Left renal pelvis (tissue), 4 donors: ENCODE measurements at regions not wholly inside any gene's neighbourhood (a gene's known extent, or its start where the extent isn't known, plus 50 kb on each side); places are given as distances from the start of the nearest gene placed in this dataset.
"Not testable (repeated sequence)": the region's sequence is repeated elsewhere in the genome, so short reads cannot be mapped to it uniquely, and the experiment has no call there.

Experiments
- DNase-seq, 4 donors: peaks; one replicate each; pipeline ENCODE4 v3.0.0-alpha.2; 2013; ENCODE audit warnings: low read depth in 4 of 4, low spot score in 3 of 4

DNA sequence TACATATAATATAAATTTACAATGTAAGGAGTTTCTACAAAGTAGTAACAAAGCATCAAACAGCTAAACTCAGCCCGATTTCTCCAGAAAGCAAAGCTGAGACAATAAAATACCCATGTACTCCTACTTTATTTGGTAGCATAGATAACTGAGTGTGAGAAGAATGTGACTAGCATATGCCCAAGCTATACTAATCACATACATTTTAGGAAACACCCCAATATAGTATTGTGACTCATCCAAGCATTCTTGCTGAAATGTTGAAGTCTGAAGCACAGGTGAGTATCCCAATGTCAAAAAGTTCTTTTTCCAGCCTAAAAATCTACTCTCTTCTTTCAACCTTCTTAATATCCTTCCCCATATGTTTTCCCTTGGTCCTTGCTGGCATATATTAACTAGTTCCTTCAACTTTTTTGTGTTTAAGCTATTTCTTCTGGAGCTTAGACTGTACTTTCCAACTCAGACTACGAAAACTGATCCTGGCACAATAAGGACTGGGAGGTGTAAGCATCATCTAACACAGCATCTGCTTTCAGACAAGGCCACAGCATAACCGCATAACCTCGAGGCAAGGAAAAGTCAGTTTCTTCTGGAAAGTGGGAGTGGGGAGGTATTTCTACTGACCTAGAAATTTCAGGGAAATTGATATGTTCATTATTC is 163.0 kb upstream of the RNPC3 start:
- no peak for DNase-seq

DNA sequence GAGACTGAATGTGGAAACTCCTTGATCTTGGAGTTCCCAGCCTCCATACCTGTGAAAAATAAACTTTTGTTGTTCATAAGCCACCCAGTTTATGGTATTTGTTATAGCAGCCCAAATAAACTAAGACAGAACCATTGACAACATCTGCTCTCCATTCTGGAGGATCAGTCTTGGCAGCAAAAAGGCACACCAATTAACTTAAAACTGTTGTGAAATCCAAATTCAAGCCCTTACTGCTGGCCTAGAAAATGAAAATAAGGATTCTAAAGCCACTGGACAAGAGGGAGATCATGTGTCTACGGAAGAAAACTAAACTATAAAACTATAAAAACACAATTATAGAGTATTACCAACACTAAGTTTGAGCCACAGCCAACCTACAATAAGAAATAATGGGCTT is 172.1 kb upstream of the RNPC3 start:
- DNase-seq, result no peak

DNA sequence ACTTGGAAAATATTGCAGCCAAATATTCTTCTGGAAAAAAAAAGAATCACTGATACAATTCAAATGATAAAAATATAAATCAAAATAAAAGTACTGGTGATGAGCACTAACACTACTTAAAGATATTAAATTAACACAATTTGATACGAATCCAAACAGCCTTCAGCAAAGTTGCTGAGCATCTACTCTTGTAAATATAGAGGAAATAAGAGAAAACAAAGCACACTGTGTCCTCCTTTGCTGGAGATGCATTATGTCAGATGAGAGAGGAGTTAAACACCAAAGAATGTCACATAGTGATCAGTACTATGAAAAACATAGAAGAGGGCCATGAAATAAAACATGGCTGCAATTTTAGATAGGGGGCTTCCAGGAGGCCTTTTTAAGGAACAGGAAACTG is 177.4 kb upstream of the RNPC3 start:
- no peak for DNase-seq

DNA sequence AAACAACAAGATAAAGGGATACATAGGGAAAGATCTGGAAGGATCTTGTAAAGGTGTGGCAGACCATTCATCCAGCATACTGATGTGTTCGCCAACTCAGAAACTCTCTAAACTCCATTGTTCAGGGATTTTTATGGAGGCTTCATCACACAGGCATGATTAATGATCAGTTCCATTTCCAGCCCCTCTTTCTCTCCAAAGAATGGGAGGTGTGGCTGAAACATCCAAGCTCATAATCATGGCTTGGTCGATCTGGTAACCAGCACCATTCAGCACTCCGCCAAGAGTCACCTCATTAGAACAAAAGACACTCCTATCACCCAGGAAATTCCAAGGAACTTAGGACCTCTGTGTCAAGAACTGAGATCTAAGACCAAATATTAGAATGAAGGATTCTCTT is 180.6 kb upstream of the RNPC3 start:
- no peak for DNase-seq

DNA sequence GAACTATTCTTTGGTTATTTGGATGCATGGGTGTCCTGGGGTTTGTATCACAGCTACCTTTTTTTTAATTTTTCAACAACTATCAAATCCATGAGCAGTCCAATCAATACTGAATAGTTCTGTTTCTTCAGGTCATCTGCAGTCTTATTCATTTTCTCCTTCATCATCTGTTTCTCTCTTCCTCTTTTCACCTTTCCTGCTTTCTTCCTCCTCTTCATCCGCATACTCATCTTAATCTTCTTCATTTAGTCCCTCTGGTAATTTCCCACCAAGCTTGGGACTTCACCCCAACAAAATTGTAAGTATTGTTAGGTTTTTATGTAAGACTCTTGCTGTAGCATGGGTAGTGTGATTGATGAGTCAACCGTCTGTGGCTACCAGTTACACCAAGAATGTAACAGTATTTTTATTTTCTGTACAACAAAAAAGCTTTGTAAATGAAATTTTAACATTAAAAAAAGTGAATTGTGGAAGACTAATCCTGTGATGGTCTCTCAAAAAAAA is 184.1 kb upstream of the RNPC3 start:
- no peak for DNase-seq

DNA sequence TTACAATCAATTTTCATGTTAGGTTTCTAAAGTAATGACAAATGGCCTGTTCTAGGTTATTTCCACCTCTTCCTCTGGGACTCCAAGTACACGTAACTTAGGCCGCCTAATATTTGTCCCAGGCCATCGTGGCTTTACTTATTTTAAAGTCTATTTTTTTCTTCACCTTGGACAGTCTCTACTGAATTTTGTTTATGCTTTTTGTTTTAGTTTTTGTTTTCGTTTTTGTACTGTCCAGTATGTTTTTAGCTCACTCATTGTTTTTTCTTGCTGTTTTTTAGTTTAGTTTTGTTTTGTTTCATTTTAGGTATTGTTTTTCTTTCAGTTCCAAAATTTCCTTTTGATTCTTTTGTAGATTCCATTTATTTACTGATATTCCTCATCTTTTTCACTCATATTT is 187.7 kb upstream of the RNPC3 start:
- DNase-seq, result no peak

DNA sequence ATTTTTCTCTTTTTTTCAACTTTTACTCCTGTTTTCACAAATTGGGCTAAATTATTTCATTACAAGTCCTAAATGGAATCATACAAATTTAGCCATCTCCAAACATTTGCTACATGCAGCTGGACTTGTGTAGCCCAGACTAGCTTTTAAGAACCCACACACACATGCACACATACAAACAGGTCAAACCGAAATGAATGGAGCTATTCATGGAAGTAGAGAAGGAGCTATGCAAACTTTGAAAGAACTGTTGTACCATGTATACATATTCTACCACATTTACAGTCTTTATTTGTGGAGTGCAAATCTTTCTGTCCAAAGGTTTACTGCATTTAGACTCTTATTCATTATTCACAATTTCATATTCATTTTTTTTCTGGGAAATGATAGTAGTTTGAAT is 189.1 kb upstream of the RNPC3 start:
- no peak for DNase-seq

DNA sequence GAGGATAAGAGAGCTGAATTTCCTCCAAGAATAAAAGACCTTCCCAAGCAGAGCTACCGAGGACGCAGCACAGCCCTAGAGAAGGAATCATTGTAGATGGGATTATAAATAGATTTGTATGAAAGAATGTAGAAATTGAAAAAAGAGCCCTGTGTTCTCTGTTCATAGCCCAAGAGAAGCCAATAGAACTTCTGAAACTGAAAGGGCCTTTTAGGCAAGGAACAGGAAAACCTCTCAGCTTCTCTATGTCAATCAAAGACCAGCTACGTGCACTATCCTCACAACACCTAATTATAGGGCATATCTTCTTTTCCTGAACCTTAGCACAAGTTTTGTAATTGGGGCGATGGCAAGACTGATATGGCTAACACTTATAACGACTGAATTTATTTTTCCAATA is 192.4 kb upstream of the RNPC3 start:
- no peak for DNase-seq

DNA sequence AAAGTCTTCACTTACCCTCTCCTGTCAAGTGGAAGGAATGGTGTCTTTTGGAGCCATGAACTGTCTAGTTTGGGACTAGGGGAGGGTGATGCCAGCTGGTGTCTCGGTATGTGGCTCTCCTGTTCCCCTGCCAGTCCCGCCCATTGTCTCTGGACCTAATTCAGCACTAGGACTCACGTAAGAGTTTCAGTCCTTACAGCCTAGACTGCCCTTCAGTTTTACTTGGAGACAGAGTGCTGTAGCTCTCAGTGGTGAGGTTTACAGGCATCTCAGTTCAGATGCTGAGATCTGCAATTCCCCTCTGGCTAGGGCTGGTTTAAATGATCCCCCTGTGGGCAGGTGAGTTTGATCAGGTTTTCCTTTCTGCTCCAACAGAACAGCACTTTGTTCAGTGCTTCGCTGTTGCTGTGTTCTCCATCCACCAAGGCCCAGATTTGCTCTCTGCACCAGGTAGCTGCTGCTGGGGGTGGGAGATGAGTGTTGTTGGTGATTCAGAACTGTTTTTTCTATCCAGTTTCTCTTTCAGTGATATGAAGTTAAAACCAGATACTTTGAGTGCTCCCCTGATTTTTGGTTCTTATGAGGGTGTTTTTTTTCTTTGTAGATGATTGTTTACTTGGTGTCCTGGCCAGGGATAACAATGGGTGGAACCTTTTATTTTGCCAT is 198.3 kb upstream of the RNPC3 start:
- no peak for DNase-seq

DNA sequence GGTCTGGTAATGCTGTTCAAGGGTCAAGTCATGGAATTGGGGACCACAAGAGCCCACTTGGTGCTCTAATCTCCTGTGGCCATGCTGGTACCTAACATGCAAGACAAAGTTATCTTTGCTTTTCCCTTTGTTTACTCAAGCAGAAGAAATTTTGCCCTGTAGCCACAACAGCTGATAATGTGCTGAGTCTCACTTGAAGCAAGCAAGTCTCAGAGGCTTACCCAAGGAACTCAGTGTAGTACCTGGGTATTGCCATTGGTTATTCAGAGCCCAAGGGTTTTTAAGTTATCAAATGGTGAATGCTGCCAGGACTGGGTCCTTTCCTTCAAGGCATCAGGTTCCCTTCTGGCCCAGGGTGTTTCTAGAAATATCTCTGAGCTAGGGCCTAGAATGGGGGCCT is 198.9 kb upstream of the RNPC3 start:
- DNase-seq, result no peak

DNA sequence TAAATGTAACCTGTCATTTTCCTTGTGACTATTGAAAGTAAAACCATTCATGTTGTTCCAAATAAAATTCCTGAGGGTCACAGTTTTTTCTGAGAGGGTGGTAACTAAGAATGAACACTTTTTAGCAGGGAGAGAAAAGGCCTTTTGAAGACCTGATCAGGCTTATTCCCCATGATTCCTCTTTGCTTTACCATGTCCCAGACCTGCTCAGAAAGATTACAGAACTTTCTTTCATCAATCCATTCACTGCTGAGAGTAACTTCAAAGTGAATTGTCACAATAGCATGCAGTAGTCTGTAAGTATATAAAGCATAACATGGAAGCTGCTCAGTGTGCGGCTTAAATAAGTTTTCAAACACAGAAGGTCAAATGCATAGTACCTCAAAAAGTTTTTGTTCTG is 201.5 kb upstream of the COL11A1 start:
- DNase-seq, result no peak

DNA sequence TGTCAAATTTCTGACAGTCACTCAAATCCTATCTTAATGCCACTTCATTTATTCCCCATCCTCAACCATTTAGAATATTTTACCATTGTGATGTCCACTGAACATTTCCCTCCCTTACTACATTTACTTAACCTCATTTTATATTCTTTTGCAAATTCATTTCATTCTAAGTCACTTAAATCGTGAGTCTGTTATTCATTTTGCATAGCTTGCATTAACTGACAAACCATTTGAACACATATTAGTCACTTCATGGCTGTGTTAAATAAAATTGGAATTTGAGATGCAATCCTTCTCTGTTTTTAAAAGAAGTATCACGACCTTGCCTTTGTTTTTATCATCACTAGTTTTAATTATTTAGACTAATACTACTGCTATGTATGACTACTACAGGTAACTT is 199.4 kb upstream of the COL11A1 start:
- DNase-seq, result no peak

DNA sequence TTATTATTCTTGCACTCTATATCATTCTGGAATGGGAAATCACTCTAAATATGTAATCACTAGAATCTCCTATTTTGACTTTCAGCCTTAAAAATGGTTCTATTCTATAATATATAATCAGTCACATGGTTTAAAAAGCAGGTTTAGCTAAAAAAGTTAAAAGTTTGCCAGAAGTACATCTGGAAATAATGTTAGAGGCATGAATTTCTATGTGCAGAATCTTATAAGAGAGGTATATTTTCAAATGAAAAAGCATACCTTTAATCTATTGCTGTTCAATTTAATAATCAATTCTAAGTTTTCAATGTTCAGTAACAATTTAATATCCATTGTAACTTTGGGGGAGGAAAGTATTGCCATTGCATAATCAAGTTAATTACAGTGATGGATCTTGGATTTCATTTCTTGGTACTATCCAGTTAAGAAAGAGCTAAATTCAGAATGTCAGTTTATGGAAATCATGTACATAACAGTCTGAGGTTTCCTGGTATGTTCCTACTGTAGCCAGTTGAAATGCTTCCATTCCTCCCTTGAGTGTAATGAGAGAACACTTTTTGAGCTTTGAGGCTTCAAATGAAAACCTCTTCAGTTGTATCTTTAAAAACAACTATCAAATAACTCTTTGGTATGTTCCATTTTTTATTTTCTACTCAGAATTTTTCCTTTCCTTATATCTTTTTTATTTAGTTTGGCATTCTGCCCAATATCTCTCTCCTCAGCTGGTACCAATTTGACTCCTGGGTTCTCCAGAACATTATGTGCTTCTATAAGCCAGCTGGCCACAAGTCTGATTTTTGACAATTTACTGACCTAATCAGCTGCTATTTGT is 175.7 kb upstream of the COL11A1 start:
- DNase-seq, result no peak

DNA sequence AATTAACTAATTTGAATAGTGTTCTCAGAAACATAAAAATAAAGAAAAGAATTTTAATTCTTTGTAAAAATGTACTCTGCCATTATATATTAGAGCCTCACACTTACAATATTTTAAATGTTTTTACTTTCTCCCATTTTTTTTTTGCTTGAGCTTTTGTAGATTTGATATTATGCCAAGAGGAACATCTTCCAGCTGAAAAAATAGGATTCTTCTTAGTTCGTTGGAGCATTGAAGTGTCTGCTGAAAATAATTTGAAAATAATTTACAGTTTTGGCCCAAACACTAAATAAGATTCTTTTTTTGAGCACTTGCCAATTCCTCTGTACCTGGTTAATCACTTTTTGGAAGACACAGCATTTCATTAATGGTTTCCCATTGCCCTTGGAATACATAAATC is 175.0 kb upstream of the COL11A1 start:
- no peak for DNase-seq

DNA sequence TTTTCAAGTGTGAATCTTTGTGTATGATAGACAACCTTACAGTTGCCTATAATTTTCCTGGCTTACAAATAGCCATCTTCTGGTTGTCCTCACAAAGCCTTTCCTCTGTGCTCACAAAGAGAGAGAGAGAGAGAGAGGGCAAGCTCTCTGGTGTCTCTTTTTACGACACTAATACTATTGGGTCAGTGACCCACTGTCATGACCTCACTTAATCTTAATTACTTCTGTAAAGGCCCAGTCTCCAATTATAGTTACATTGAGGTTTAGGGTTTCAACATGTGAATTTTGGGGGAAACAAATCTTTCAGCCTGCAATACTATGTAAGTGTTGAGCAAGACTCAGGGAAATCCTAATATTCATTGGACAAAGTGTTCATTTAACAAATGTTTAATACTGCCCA is 167.4 kb upstream of the COL11A1 start:
- no peak for DNase-seq

DNA sequence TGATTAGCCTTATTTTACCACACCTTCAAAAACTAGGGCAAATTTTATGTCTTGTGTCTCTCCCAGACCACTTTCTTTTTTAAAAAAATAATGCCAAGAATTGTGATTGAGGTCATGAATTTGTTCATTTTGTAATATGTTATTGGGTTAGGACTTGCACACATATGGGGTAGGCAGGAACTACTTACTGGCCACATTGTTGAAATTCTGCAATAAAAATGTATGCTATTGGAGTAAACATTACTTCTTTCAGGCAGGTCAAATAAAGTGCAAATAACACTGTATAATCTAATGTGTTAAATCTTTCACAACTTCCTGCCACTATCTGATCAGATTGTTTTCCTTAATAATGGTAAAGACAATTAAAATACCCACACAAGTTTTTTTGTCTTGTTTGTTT is 166.6 kb upstream of the COL11A1 start:
- DNase-seq, result no peak

DNA sequence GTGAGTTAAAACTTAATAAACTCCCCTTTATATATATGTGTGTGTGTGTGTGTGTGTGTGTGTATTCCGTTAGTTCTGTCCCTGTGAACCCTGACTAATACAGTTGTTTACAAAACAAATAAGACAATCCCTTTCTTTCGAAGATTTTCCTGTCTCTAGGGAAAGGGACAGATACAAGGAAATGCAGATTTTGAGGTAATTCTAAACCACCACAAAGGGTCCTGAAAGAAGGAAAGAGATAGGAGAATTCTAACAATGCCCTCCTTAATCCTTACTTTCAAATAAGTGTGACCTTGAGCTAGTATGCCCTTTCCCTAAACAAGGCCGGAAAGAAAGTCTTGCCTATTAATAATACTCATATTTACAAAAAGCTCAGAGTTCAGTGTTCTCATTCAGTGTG is 164.8 kb upstream of the COL11A1 start:
- DNase-seq, result no peak

DNA sequence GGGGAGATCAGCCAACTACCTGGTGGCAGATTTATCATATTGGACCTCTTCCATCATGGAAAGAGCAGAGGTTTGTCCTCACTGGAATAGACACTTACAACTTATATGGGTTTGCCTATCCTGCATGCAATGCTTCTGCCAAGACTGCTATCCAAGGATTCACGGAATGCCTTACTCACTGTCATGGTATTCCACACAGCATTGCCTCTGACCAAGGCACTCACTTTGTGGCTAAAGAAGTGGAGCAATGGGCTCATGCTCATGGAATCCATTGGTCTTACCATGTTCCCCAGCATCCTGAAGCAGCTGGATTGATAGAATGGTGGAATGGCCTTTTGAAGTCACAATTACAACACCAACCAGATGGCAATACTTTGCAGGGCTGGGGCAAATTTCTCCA is 163.1 kb upstream of the COL11A1 start:
- DNase-seq, result not testable (repeated sequence)

DNA sequence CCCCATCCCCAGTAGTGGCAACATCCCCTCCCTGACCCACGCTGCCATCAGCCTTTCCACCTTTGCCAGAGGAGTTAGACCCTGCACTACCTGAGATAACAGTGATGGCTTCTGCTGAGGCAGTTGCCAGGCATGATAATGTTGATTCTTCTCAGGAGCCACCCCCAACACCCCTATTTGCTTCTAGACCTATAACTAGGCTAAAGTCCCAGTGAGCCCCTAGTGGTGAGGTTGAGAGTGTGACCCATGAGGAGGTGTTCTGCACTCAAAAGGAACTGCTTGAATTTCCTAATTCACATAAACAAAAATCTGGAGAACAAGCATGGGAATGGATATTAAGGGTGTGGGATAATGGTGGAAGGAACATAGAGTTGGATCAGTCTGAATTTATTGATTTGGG is 159.6 kb upstream of the COL11A1 start:
- no peak for DNase-seq

DNA sequence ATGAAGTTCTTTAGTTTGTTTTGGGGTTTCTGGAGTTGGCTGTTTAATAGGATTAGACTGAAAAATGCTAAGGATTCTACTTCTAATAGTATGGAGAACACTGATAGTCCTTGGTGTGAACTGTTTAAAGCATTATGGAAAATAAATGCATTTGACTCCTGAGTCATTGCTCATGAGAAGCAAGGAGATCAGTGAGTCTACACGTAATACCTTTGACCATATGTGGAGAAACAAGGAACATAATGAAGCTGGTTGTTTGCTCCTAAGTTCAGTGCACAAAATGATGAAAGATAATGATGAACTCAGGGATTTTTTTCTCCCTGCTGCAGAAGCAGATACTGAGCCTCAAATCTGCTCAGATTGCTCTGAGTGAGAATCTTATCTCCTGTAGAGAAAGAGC is 158.9 kb upstream of the COL11A1 start:
- no peak for DNase-seq

DNA sequence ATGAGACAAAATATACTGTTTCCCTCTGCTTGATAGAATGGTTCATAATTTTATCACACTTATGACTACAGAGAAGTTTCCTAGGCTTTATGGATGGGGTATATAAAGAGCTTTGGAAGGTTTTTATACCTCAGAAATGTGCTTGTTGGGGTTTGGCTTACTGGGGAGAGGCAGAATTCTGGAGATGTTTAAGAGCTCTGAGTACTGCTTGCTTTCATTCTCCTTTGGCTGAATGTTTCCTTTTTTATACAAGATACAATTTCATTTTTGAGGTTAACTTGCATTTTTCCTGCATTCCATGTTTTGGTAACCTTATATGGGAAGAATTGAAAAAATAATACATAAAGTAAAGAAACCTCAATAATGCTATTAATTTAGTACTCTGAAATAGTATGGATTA is 157.7 kb upstream of the COL11A1 start:
- no peak for DNase-seq

DNA sequence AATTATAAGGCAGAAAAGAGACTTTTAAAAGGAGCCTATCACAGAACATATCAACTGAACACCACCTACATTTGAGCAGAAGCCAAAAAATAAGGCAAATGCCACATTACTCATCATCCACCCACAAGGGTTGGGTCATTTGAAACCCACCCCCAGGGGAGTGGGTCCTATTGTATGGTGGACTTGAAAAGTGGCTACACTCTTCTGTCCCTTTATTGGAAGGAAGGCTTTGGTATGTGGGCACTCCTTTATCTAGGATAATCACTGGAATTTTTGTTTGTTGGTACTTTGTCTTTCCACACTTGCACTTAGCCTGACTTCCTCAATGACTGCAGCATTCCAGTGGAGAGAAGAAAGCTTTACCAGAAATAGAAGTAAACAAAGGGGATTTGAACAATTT is 157.2 kb upstream of the COL11A1 start:
- no peak for DNase-seq
